Neural progenitor cell (in vitro differentiated cells): ENCODE measurements at regions not wholly inside any gene's neighbourhood (a gene's known extent, or its start where the extent isn't known, plus 50 kb on each side); places are given as distances from the start of the nearest gene placed in this dataset.

Experiments used
- DNase-seq: peaks from one replicate; pipeline ENCODE4 v3.0.0-alpha.2; 2016; ENCODE audit warnings: low spot score
- H2AFZ ChIP-seq: fragments of 200-600 bp; sonication (generic); replicated peaks from 2 replicates; pipeline ENCODE4 v1.6.1; 2016; ENCODE audit warnings: antibody characterized with exemption
- H3F3A ChIP-seq: fragments of 200-600 bp; sonication (generic); 2 replicates; pipeline ENCODE4 v1.6.1; 2016; ENCODE audit warnings: antibody characterized with exemption, low read depth
- H3K27ac ChIP-seq: fragments of 200-600 bp; sonication (generic); 2 replicates; pipeline ENCODE4 v1.5.1; 2016; ENCODE audit warnings: mild to moderate bottlenecking
- H3K27me3 ChIP-seq: fragments of 200-600 bp; sonication (generic); 2 replicates; pipeline ENCODE4 v1.6.1; 2016; ENCODE audit warnings: mild to moderate bottlenecking, moderate library complexity
- H3K36me3 ChIP-seq: fragments of 200-600 bp; sonication (generic); 2 replicates; pipeline ENCODE4 v1.5.1; 2016
- H3K4me1 ChIP-seq: fragments of 200-600 bp; sonication (generic); 2 replicates; pipeline ENCODE4 v1.6.1; 2016; ENCODE audit warnings: mixed run types
- H3K4me2 ChIP-seq: fragments of 200-600 bp; sonication (generic); 2 replicates; pipeline ENCODE4 v1.6.1; 2016
- H3K4me3 ChIP-seq: fragments of 200-600 bp; sonication (generic); 2 replicates; pipeline ENCODE4 v1.5.1; 2016
- H3K79me2 ChIP-seq: fragments of 200-600 bp; sonication (generic); 2 replicates; pipeline ENCODE4 v1.6.1; 2016; ENCODE audit warnings: low read depth
- H3K9ac ChIP-seq: fragments of 200-600 bp; sonication (generic); 2 replicates; pipeline ENCODE4 v1.6.1; 2016
- H3K9me3 ChIP-seq: fragments of 200-600 bp; sonication (generic); 2 replicates; pipeline ENCODE4 v1.5.1; 2016; ENCODE audit warnings: low read depth
- H4K20me1 ChIP-seq: fragments of 200-600 bp; sonication (generic); 2 replicates; pipeline ENCODE4 v1.6.1; 2016; ENCODE audit warnings: low read depth
- H3K27ac Mint-ChIP-seq: 3 replicates; pipeline ENCODE4 v1.8.0; 2021; ENCODE audit warnings: mixed read lengths
- H3K27me3 Mint-ChIP-seq: 2 replicates; pipeline ENCODE4 v1.8.0; 2022; ENCODE audit warnings: low read depth, mild to moderate bottlenecking, inconsistent platforms, moderate library complexity, mixed read lengths; ENCODE audit not compliant: insufficient read depth
- H3K36me3 Mint-ChIP-seq: 3 replicates; pipeline ENCODE4 v1.8.0; 2021; ENCODE audit warnings: mixed read lengths
- H3K4me1 Mint-ChIP-seq: 3 replicates; pipeline ENCODE4 v1.8.0; 2021; ENCODE audit warnings: mixed read lengths
- H3K4me3 Mint-ChIP-seq: 3 replicates; pipeline ENCODE4 v1.8.0; 2021; ENCODE audit warnings: mild to moderate bottlenecking, moderate library complexity, mixed read lengths
- H3K9me3 Mint-ChIP-seq: 3 replicates; pipeline ENCODE4 v1.8.0; 2020; ENCODE audit warnings: mixed read lengths
- EZH2 ChIP-seq: fragments of 200-600 bp; sonication (generic); IDR thresholded peaks from 2 replicates; pipeline ENCODE4 v1.6.1; 2017; ENCODE audit warnings: antibody characterized with exemption, mild to moderate bottlenecking, moderate library complexity
- EZH2phosphoT487 ChIP-seq: fragments of 200-600 bp; sonication (generic); IDR thresholded peaks from 2 replicates; pipeline ENCODE4 v1.6.1; 2017; ENCODE audit warnings: antibody characterized with exemption
- TF ChIP-seq, protein P1 (sequence below): fragments of 200-600 bp; sonication (generic); IDR thresholded peaks from 2 replicates; pipeline ENCODE4 v1.5.1; 2017; ENCODE audit warnings: antibody characterized with exemption, mild to moderate bottlenecking

DNA sequence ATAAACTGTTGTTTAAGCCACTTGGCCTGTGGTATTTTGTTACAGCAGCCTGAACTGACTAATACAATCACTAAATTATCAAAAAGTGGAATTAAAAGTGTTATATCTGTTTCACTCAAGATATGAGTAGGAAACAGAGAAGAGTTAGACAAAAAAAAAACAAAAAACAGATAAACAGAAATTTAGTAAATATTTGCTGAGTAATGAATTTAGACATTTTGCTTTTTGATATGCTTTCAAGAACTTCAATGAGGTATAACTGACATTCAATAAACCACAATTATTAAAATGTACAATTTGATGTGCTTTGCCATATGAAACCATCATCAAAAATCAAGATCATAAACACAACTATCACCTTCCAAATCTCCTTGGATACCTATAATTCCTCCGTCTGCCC is 369.2 kb downstream of the PAX1 start:
- TF ChIP-seq EZH2 (no peak), EZH2phosphoT487 (no peak)
- TF ChIP-seq, protein P1, sequence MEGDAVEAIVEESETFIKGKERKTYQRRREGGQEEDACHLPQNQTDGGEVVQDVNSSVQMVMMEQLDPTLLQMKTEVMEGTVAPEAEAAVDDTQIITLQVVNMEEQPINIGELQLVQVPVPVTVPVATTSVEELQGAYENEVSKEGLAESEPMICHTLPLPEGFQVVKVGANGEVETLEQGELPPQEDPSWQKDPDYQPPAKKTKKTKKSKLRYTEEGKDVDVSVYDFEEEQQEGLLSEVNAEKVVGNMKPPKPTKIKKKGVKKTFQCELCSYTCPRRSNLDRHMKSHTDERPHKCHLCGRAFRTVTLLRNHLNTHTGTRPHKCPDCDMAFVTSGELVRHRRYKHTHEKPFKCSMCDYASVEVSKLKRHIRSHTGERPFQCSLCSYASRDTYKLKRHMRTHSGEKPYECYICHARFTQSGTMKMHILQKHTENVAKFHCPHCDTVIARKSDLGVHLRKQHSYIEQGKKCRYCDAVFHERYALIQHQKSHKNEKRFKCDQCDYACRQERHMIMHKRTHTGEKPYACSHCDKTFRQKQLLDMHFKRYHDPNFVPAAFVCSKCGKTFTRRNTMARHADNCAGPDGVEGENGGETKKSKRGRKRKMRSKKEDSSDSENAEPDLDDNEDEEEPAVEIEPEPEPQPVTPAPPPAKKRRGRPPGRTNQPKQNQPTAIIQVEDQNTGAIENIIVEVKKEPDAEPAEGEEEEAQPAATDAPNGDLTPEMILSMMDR, result no peak
- no peaks in the 10 kb centered on the region for H3K27me3 ChIP-seq
- no peak overlapping the region for H3K4me3 ChIP-seq
- peaks cover 3% of the 10 kb centered on the region for H3K9me3 Mint-ChIP-seq
- H3K27ac Mint-ChIP-seq, result no peak overlapping the region
- H3K27ac ChIP-seq, result no peak overlapping the region
- no peak overlapping the region for H3K4me3 Mint-ChIP-seq
- H3K36me3 Mint-ChIP-seq, result no peaks in the 10 kb centered on the region
- no peaks in the 10 kb centered on the region for H3F3A ChIP-seq
- H2AFZ ChIP-seq, result no peak overlapping the region
- no peaks in the 10 kb centered on the region for H3K27me3 Mint-ChIP-seq
- H4K20me1 ChIP-seq, result no peaks in the 10 kb centered on the region
- no peaks in the 10 kb centered on the region for H3K36me3 ChIP-seq
- H3K4me2 ChIP-seq, result no peak overlapping the region
- peaks cover 8% of the 10 kb centered on the region for H3K4me1 Mint-ChIP-seq
- no peak overlapping the region for H3K9ac ChIP-seq
- H3K4me1 ChIP-seq, result peaks cover 5% of the 10 kb centered on the region
- no peaks in the 10 kb centered on the region for H3K9me3 ChIP-seq
- no peaks in the 10 kb centered on the region for H3K79me2 ChIP-seq
- no peak for DNase-seq

DNA sequence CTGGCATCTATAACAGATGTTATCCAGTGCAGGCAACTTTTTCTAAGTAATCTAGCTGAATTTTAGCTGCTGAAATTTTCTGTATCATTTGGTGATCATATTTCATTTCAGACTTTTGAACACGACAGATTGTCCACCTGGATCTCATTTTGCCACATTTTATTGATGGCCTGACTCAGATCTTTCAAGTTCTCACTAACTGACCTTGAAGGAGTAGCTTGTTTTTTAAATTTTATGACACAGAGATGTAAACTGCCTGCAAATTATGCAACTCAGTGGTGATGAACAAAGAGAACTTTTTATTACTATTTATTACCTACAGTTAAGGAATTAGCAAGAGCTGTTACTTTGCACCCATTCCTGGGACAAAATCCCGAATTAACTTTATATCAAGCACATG is 366.4 kb downstream of the PAX1 start:
- no peaks in the 10 kb centered on the region for H3K36me3 ChIP-seq
- H3K4me3 ChIP-seq, result no peak overlapping the region
- H3K4me2 ChIP-seq, result no peak overlapping the region
- no peak for TF ChIP-seq EZH2
- TF ChIP-seq EZH2phosphoT487, result no peak
- TF ChIP-seq, protein P1, result no peak
- peaks cover 8% of the 10 kb centered on the region for H3K4me1 Mint-ChIP-seq
- DNase-seq, result no peak
- no peaks in the 10 kb centered on the region for H3K79me2 ChIP-seq
- no peaks in the 10 kb centered on the region for H3K36me3 Mint-ChIP-seq
- no peak overlapping the region for H3K9ac ChIP-seq
- no peaks in the 10 kb centered on the region for H3K9me3 Mint-ChIP-seq
- H3K27ac ChIP-seq, result no peak overlapping the region
- no peak overlapping the region for H3K4me3 Mint-ChIP-seq
- H3K27me3 ChIP-seq, result no peaks in the 10 kb centered on the region
- H3K27ac Mint-ChIP-seq, result no peak overlapping the region
- H4K20me1 ChIP-seq, result no peaks in the 10 kb centered on the region
- H3K9me3 ChIP-seq, result no peaks in the 10 kb centered on the region
- no peaks in the 10 kb centered on the region for H3F3A ChIP-seq
- H3K4me1 ChIP-seq, result peaks cover 5% of the 10 kb centered on the region
- no peaks in the 10 kb centered on the region for H3K27me3 Mint-ChIP-seq
- H2AFZ ChIP-seq, result no peak overlapping the region

- Mint-ChIP-seq H3K4me3 (no peak overlapping the region), H3K27me3 (no peaks in the 10 kb centered on the region), H3K27ac (no peak overlapping the region), H3K36me3 (no peaks in the 10 kb centered on the region), H3K9me3 (no peaks in the 10 kb centered on the region), H3K4me1 (peaks cover 8% of the 10 kb centered on the region)
- H3F3A ChIP-seq, result no peaks in the 10 kb centered on the region
- H3K36me3 ChIP-seq, result no peaks in the 10 kb centered on the region
- peaks cover 5% of the 10 kb centered on the region for H3K4me1 ChIP-seq
- no peaks in the 10 kb centered on the region for H3K9me3 ChIP-seq
- TF ChIP-seq EZH2phosphoT487 (no peak), EZH2 (no peak)
- TF ChIP-seq, protein P1, result no peak
- DNase-seq, result no peak
- H3K27ac ChIP-seq, result no peak overlapping the region
- H4K20me1 ChIP-seq, result no peaks in the 10 kb centered on the region
- no peaks in the 10 kb centered on the region for H3K27me3 ChIP-seq
- no peak overlapping the region for H3K4me3 ChIP-seq
- no peak overlapping the region for H3K4me2 ChIP-seq
- no peak overlapping the region for H3K9ac ChIP-seq
- no peak overlapping the region for H2AFZ ChIP-seq
- no peaks in the 10 kb centered on the region for H3K79me2 ChIP-seq
Measured at GRCh38 chr20:22070610-22071058, 365.2 kb downstream of the PAX1 start.
